ENCODE measurements at regions not wholly inside any gene's neighbourhood (a gene's known extent, or its start where the extent isn't known, plus 50 kb on each side); places are given as distances from the start of the nearest gene placed in this dataset.

- Histone ChIP-seq H3K27ac (ENCODE audit: insufficient read length, low read depth, low read length) (no peak overlapping the region), H3K23me2 (ENCODE audit: insufficient read length, low read depth, low read length, poor library complexity, severe bottlenecking) (no peaks in the 10 kb centered on the region), H3K79me1 (ENCODE audit: insufficient read depth, low read depth, low read length, poor library complexity, severe bottlenecking) (no peaks in the 10 kb centered on the region), H2BK120ac (ENCODE audit: low read depth, low read length, poor library complexity, severe bottlenecking) (no peak overlapping the region), H2AFZ (ENCODE audit: low read length) (no peak overlapping the region), H3K14ac (ENCODE audit: insufficient read depth, low read length) (no peak overlapping the region), H3K23ac (ENCODE audit: insufficient read length, low read depth, low read length) (no peak overlapping the region), H3K79me2 (ENCODE audit: insufficient read depth, low read length) (no peaks in the 10 kb centered on the region), H2AK5ac (ENCODE audit: insufficient read length, low read length) (no peak overlapping the region), H3T11ph (ENCODE audit: low read length) (no peak overlapping the region), H3K27me3 (ENCODE audit: insufficient read depth, low read length) (no peaks in the 10 kb centered on the region), H3K9ac (ENCODE audit: extremely low read depth, insufficient read length, low read length) (no peak overlapping the region), H4K20me1 (ENCODE audit: control insufficient read depth, insufficient read depth, insufficient read length) (no peaks in the 10 kb centered on the region), H2BK20ac (ENCODE audit: low read depth, low read length, poor library complexity, severe bottlenecking) (no peak overlapping the region), H3K4me2 (ENCODE audit: insufficient read depth, insufficient read length, low read length) (no peak overlapping the region), H4K91ac (ENCODE audit: insufficient read length, low read depth, low read length) (no peak overlapping the region), H3K4me1 (ENCODE audit: insufficient read depth, low read length) (no peaks in the 10 kb centered on the region; the same call in 1 of the 2 replicates), H3K4ac (ENCODE audit: low read depth, low read length) (no peak overlapping the region), H4K8ac (replicated peaks; ENCODE audit: insufficient read length, low read depth, low read length) (no peak overlapping the region), H4K5ac (ENCODE audit: insufficient read length, low read depth, low read length) (no peak overlapping the region), H3K18ac (ENCODE audit: insufficient read length, low read depth, low read length) (no peak overlapping the region), H3K9me3 (ENCODE audit: control insufficient read depth, low read depth, low read length) (no peaks in the 10 kb centered on the region), H2BK12ac (ENCODE audit: insufficient read length, low read depth, low read length) (no peak overlapping the region), H3K56ac (ENCODE audit: insufficient read length, low read depth, low read length) (no peak overlapping the region), H2BK5ac (ENCODE audit: insufficient read length, low read length) (no peak overlapping the region), H2BK15ac (ENCODE audit: low read depth, low read length) (no peak overlapping the region)
- peaks cover 9% of the 10 kb centered on the region for H3K27me3 Mint-ChIP-seq (ENCODE audit: low read depth)
- no peak for TF ChIP-seq CTCF (conservative IDR thresholded peaks at IDR 0.05)
- H3K36me3 Mint-ChIP-seq (ENCODE audit: insufficient read depth in 1 of 3, low read depth in 3 of 3) = no peaks in the 10 kb centered on the region
- no CpG with 5 or more reads among the region's 12 CpGs for WGBS (ENCODE audit: extremely low coverage, insufficient read length, low lambda C conversion rate)
- H3K9me3 Mint-ChIP-seq = no peaks in the 10 kb centered on the region
- no peak for DNase-seq
- H3K4me1 Mint-ChIP-seq = peaks cover 31 to 34% of the 10 kb centered on the region in 2 experiments
- H3K27ac Mint-ChIP-seq = no peak overlapping the region; a peak in 1 of 7 replicates
- H3K4me3 Mint-ChIP-seq = no peak overlapping the region
Observed at GRCh38 chr1:234932106-234932505, 196.5 kb downstream of the TOMM20 start.

Measured in H9 (cell line).